Bronchial epithelial cell (primary cell): ENCODE measurements at regions not wholly inside any gene's neighbourhood (a gene's known extent, or its start where the extent isn't known, plus 50 kb on each side); places are given as distances from the start of the nearest gene placed in this dataset.

Source experiments
- DNase-seq: peaks from one replicate; pipeline ENCODE4 v3.0.0-alpha.2; 2010; ENCODE audit warnings: low read depth
- FAIRE-seq: peaks from 2 replicates; lab custom pipeline; 2011; peaks lifted over from hg19 to GRCh38; lab: Jason Lieb, UNC
- H3K27me3 ChIP-seq: 2 replicates; pipeline ENCODE4 v1.5.1; 2011; ENCODE audit warnings: low read length; ENCODE audit not compliant: control insufficient read depth, insufficient read depth
- H3K36me3 ChIP-seq: 2 replicates; pipeline ENCODE4 v1.5.1; 2011; ENCODE audit warnings: low read length; ENCODE audit not compliant: control insufficient read depth, insufficient read depth
- H3K4me3 ChIP-seq: 2 replicates; pipeline ENCODE4 v1.5.1; 2011; ENCODE audit warnings: mild to moderate bottlenecking, low read depth, low read length, control low read depth
- CTCF ChIP-seq: IDR thresholded peaks from 2 replicates; pipeline ENCODE4 v1.5.1; 2011; ENCODE audit warnings: mild to moderate bottlenecking, moderate library complexity, low read length, control low read depth, inconsistent platforms; ENCODE audit not compliant: insufficient read depth, severe bottlenecking

GRCh38 chr13:74218291-74218690 is 84.1 kb upstream of the KLF12 start:
- no peak for TF ChIP-seq CTCF
- FAIRE-seq (no peak), DNase-seq (no peak)
- no peaks in the 10 kb centered on the region for H3K36me3 ChIP-seq
- H3K27me3 ChIP-seq, result no peaks in the 10 kb centered on the region
- no peak overlapping the region for H3K4me3 ChIP-seq

DNA sequence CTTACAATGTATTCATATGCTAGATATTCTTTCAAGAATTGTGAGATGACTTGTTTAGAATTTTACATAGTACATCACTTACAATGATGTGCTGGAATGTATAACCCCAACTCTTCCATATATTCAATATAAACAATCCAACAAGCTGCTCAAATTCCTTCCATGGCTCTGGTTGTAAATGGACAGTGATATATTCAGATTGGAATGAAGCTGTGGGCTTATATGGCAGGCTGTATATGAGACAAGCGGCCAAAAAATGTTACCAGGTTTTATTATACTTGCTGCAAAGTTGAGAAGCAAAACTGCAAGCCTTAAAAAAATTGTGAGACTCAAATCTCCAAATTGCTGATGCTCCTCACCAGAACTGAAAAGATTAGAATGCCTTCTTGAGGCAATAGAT is 83.6 kb upstream of the KLF12 start:
- no peak for TF ChIP-seq CTCF
- no peak for DNase-seq
- Histone ChIP-seq H3K36me3 (no peaks in the 10 kb centered on the region), H3K27me3 (no peaks in the 10 kb centered on the region), H3K4me3 (no peak overlapping the region)
- FAIRE-seq, result no peak

- H3K27me3 ChIP-seq, result no peaks in the 10 kb centered on the region
- DNase-seq, result no peak
- no peaks in the 10 kb centered on the region for H3K36me3 ChIP-seq
- peak; percentile 13 for FAIRE-seq
- no peak overlapping the region for H3K4me3 ChIP-seq
- no peak for TF ChIP-seq CTCF
Observed at GRCh38 chr13:74215420-74215819, 81.2 kb upstream of the KLF12 start.

DNA sequence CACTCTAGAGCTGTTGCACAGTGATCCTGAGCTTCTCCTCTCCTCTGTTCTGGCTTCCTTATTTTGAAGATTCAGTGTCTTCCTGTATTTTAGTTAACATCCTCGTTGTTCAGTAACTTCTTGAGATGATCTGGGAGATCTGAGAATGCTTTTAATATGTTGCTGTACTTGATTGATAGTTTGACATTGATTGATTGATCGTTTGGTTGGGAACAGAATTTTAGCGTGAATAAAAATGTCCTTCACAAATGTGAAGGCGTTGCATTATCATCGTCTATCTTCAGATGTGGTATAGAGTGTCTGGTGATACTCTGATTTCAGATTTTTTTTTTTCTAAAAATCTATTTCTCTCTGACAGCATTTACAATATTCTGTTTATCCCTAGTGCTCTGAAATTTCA is 80.1 kb upstream of the KLF12 start:
- DNase-seq, result no peak
- Histone ChIP-seq H3K36me3 (no peaks in the 10 kb centered on the region), H3K4me3 (no peak overlapping the region), H3K27me3 (no peaks in the 10 kb centered on the region)
- TF ChIP-seq CTCF, result no peak
- FAIRE-seq, result no peak

DNA sequence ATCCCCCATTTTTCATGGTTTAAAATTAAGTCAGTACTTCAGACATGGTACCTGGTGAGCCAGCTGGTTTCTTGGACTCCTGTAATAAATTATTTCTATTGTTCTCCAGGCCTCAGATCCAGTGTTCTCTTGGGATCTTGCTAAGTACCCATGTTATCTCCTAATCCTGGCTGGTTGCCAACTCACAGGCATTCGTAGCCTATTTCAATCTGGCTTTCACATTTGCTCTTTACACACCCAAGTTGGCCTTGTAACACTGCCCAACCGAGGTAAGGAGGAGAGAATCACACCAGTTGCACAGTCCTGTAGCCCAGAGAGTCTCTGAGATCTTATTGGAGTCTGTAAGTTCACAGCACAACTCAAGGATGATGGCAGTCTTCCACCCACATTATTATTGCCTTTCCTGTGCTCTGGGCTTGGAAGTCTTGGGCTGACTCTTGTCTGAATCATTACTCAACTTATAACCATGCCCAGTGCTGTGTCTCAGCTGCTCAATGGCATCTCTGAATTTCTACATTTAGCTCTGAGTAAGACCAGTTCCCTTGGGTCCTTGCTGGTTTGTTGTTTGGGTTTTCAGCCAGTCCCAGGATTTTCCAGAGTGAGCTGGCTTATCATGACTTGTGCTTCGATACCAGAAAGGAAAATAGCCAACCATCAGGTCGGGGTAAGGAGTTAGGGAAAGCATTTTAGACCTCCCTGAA is 76.6 kb upstream of the KLF12 start:
- no peak for TF ChIP-seq CTCF
- Histone ChIP-seq H3K36me3 (no peaks in the 10 kb centered on the region), H3K4me3 (no peak overlapping the region), H3K27me3 (no peaks in the 10 kb centered on the region)
- peak; percentile 95 for DNase-seq
- peak; percentile 93 for FAIRE-seq

GRCh38 chr13:74206855-74207254 is 72.7 kb upstream of the KLF12 start:
- DNase-seq (no peak), FAIRE-seq (no peak)
- Histone ChIP-seq H3K4me3 (no peak overlapping the region), H3K27me3 (no peaks in the 10 kb centered on the region), H3K36me3 (no peaks in the 10 kb centered on the region)
- no peak for TF ChIP-seq CTCF
